B cell (primary cell): ENCODE measurements at regions not wholly inside any gene's neighbourhood (a gene's known extent, or its start where the extent isn't known, plus 50 kb on each side); places are given as distances from the start of the nearest gene placed in this dataset.

Source experiments
- EZH2 ChIP-seq: IDR thresholded peaks from 2 replicates; pipeline ENCODE4 v1.6.1; 2012; ENCODE audit warnings: borderline replicate concordance, low read depth, mild to moderate bottlenecking, moderate library complexity, low read length; ENCODE audit not compliant: insufficient read depth, poor library complexity, severe bottlenecking
- TF ChIP-seq, protein P1 (sequence below): fragments of 200-600 bp; IDR thresholded peaks from one replicate; pipeline ENCODE4 v1.8.0; 2022; ENCODE audit warnings: antibody characterized with exemption, mild to moderate bottlenecking

DNA sequence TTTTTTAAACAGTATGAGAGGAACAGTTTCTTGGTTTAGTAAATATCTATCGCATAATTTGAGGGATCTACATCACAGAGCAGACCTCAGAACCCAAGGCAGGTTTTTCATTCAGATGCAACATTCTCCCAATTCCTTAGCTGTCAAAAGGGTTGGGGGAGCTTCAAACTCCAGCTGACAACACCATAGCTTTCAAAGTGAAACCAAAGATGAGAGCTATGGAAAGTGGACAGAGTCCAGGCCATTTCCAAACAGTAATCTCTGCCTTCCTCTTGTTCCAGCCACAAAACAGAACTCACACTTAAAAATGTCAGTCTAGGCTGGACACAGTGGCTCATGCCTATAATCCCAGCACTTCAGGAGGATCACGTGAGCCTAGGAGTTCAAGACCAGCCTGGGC lies 87.8 kb downstream of the SPRING1 start:
- TF ChIP-seq EZH2 = no peak
- TF ChIP-seq, protein P1, sequence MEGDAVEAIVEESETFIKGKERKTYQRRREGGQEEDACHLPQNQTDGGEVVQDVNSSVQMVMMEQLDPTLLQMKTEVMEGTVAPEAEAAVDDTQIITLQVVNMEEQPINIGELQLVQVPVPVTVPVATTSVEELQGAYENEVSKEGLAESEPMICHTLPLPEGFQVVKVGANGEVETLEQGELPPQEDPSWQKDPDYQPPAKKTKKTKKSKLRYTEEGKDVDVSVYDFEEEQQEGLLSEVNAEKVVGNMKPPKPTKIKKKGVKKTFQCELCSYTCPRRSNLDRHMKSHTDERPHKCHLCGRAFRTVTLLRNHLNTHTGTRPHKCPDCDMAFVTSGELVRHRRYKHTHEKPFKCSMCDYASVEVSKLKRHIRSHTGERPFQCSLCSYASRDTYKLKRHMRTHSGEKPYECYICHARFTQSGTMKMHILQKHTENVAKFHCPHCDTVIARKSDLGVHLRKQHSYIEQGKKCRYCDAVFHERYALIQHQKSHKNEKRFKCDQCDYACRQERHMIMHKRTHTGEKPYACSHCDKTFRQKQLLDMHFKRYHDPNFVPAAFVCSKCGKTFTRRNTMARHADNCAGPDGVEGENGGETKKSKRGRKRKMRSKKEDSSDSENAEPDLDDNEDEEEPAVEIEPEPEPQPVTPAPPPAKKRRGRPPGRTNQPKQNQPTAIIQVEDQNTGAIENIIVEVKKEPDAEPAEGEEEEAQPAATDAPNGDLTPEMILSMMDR = no peak
